ENCODE measurements at regions not wholly inside any gene's neighbourhood (a gene's known extent, or its start where the extent isn't known, plus 50 kb on each side); places are given as distances from the start of the nearest gene placed in this dataset.

GRCh38 chr3:157819270-157820156 lies 286.7 kb downstream of the SHOX2 start:
- no peak for TF ChIP-seq CTCF (optimal IDR thresholded peaks at IDR 0.05 in 1 of 3, IDR thresholded peaks at IDR 0.05 in 1 of 3, conservative IDR thresholded peaks at IDR 0.05 in 1 of 3; ENCODE audit: extremely low read depth in 1 of 3, insufficient read depth in 2 of 3, low read length in 3 of 3)
- no peak for TF ChIP-seq EZH2 (IDR thresholded peaks at IDR 0.05; ENCODE audit: low read length)
